ENCODE measurements at regions not wholly inside any gene's neighbourhood (a gene's known extent, or its start where the extent isn't known, plus 50 kb on each side); places are given as distances from the start of the nearest gene placed in this dataset.

GRCh38 chr18:1618364-1618763 is 713.7 kb downstream of the ADCYAP1 start:
- TF ChIP-seq SP1 (IDR thresholded peaks at IDR 0.05) (no peak), ARNT (IDR thresholded peaks at IDR 0.05) (no peak), FOXK2 (IDR thresholded peaks at IDR 0.05) (no peak), ELF4 (IDR thresholded peaks at IDR 0.05) (no peak), FOXM1 (IDR thresholded peaks at IDR 0.05; ENCODE audit: borderline replicate concordance) (no peak), HDGF (IDR thresholded peaks at IDR 0.05; ENCODE audit: borderline replicate concordance) (no peak), BHLHE40 (IDR thresholded peaks at IDR 0.05; ENCODE audit: borderline replicate concordance) (no peak)

All from HEK293T (cell line).